HUES48 (cell line): ENCODE measurements at regions not wholly inside any gene's neighbourhood (a gene's known extent, or its start where the extent isn't known, plus 50 kb on each side); places are given as distances from the start of the nearest gene placed in this dataset.

Experiments
- H3K27ac ChIP-seq: one replicate; pipeline ENCODE4 v1.7.0; 2013; ENCODE audit warnings: low read depth, low read length, inconsistent platforms
- H3K27me3 ChIP-seq: 2 replicates; pipeline ENCODE4 v1.6.1; 2013; ENCODE audit warnings: mild to moderate bottlenecking, low read length; ENCODE audit not compliant: control insufficient read depth, insufficient read depth
- H3K36me3 ChIP-seq: 2 replicates; pipeline ENCODE4 v1.6.1; 2013; ENCODE audit warnings: low read length; ENCODE audit not compliant: control insufficient read depth, insufficient read depth
- H3K4me1 ChIP-seq: 2 replicates; pipeline ENCODE4 v1.6.1; 2013; ENCODE audit warnings: mild to moderate bottlenecking, low read length; ENCODE audit not compliant: control insufficient read depth, insufficient read depth
- H3K4me3 ChIP-seq: 2 replicates; pipeline ENCODE4 v1.5.1; 2013; ENCODE audit warnings: mild to moderate bottlenecking, low read depth, low read length
- H3K9ac ChIP-seq: 2 replicates; pipeline ENCODE4 v1.6.1; 2013; ENCODE audit warnings: mild to moderate bottlenecking, low read depth, low read length, moderate library complexity
- H3K9me3 ChIP-seq: 2 replicates; pipeline ENCODE4 v1.6.1; 2013; ENCODE audit warnings: low read length; ENCODE audit not compliant: control insufficient read depth, insufficient read depth

DNA sequence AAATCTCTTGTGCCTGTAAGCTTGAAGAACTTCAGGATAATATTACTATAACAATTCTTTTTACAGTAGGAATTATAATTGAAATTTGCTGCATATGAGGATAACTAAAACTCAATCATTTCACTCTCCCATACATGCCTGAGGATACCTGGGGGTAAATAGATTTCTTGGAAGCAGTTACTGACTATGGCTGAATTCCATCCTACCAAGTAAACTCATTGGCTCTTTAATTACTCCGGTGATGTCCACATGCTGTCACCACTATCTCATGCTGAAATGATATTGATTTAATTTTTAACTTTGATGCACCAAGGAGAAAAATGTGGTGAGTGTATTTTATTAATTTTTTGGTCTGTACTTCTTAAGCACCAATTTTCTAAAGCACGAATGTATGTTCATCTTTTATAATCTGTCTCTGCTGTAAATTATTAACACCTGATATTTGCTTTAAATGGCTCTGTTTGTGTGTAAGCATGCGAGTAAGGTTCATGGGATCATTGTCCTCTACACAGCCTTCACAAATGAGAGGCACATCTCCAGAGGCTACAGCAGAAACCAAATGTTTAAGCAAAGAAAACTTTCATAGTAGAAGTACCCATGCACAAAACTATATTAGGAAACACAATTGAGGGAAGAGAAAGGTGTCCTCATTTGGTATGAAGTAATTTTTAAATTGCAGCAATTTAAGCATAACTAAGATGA is 164.2 kb upstream of the POU3F2 start:
- H3K9me3 ChIP-seq = no peaks in the 10 kb centered on the region
- peaks cover 20% of the 10 kb centered on the region for H3K4me1 ChIP-seq
- no peak overlapping the region for H3K4me3 ChIP-seq
- H3K36me3 ChIP-seq = no peaks in the 10 kb centered on the region
- no peak overlapping the region for H3K27ac ChIP-seq
- no peaks in the 10 kb centered on the region for H3K27me3 ChIP-seq
- H3K9ac ChIP-seq = no peak overlapping the region

GRCh38 chr6:98672681-98673475 is 161.5 kb upstream of the POU3F2 start:
- Histone ChIP-seq H3K27ac (no peak overlapping the region), H3K4me3 (no peak overlapping the region), H3K9me3 (0 out of 2 replicates have a peak, but pooled peaks cover 5% of the 10 kb centered on the region), H3K9ac (no peak overlapping the region), H3K36me3 (no peaks in the 10 kb centered on the region), H3K27me3 (no peaks in the 10 kb centered on the region), H3K4me1 (peaks cover 23% of the 10 kb centered on the region)

- peaks cover 11% of the 10 kb centered on the region for H3K4me1 ChIP-seq
- 0 out of 2 replicates have a peak, but pooled peaks cover 5% of the 10 kb centered on the region for H3K9me3 ChIP-seq
These were observed 155.9 kb upstream of the POU3F2 start for GRCh38 chr6:98678481-98678880.

GRCh38 chr6:98686008-98686601 is 148.3 kb upstream of the POU3F2 start:
- no peaks in the 10 kb centered on the region for H3K9me3 ChIP-seq
- no peaks in the 10 kb centered on the region for H3K27me3 ChIP-seq

More at GRCh38 chr6:98678481-98678880, 155.9 kb upstream of the POU3F2 start:
- no peaks in the 10 kb centered on the region for H3K36me3 ChIP-seq
- H3K4me3 ChIP-seq = no peak overlapping the region
- H3K9ac ChIP-seq = no peak overlapping the region
- no peak overlapping the region for H3K27ac ChIP-seq
- no peaks in the 10 kb centered on the region for H3K27me3 ChIP-seq

GRCh38 chr6:98687752-98688151 is 146.6 kb upstream of the POU3F2 start:
- Histone ChIP-seq H3K4me1 (no peaks in the 10 kb centered on the region), H3K36me3 (no peaks in the 10 kb centered on the region), H3K9ac (no peak overlapping the region), H3K27me3 (no peaks in the 10 kb centered on the region), H3K4me3 (no peak overlapping the region), H3K9me3 (no peaks in the 10 kb centered on the region), H3K27ac (no peak overlapping the region)

More at GRCh38 chr6:98686008-98686601, 148.3 kb upstream of the POU3F2 start:
- no peak overlapping the region for H3K27ac ChIP-seq
- H3K36me3 ChIP-seq = no peaks in the 10 kb centered on the region
- H3K9ac ChIP-seq = no peak overlapping the region
- no peak overlapping the region for H3K4me3 ChIP-seq
- no peaks in the 10 kb centered on the region for H3K4me1 ChIP-seq

- Histone ChIP-seq H3K9ac (no peak overlapping the region), H3K9me3 (no peaks in the 10 kb centered on the region), H3K4me1 (no peaks in the 10 kb centered on the region), H3K4me3 (no peak overlapping the region), H3K27me3 (no peaks in the 10 kb centered on the region), H3K36me3 (no peaks in the 10 kb centered on the region), H3K27ac (no peak overlapping the region)
These were observed 139.1 kb upstream of the POU3F2 start for GRCh38 chr6:98695091-98695801.

GRCh38 chr6:98711380-98711779 is 123.0 kb upstream of the POU3F2 start:
- H3K27ac ChIP-seq = no peak overlapping the region
- no peak overlapping the region for H3K9ac ChIP-seq
- no peaks in the 10 kb centered on the region for H3K36me3 ChIP-seq
- no peak overlapping the region for H3K4me3 ChIP-seq
- no peaks in the 10 kb centered on the region for H3K9me3 ChIP-seq
- H3K27me3 ChIP-seq = no peaks in the 10 kb centered on the region
- peaks cover 15% of the 10 kb centered on the region for H3K4me1 ChIP-seq

GRCh38 chr6:98716341-98716740 is 118.0 kb upstream of the POU3F2 start:
- Histone ChIP-seq H3K27ac (peak overlapping the region; percentile 70), H3K9ac (no peak overlapping the region), H3K9me3 (no peaks in the 10 kb centered on the region), H3K27me3 (no peaks in the 10 kb centered on the region), H3K4me3 (no peak overlapping the region), H3K4me1 (peaks cover 30% of the 10 kb centered on the region), H3K36me3 (no peaks in the 10 kb centered on the region)

DNA sequence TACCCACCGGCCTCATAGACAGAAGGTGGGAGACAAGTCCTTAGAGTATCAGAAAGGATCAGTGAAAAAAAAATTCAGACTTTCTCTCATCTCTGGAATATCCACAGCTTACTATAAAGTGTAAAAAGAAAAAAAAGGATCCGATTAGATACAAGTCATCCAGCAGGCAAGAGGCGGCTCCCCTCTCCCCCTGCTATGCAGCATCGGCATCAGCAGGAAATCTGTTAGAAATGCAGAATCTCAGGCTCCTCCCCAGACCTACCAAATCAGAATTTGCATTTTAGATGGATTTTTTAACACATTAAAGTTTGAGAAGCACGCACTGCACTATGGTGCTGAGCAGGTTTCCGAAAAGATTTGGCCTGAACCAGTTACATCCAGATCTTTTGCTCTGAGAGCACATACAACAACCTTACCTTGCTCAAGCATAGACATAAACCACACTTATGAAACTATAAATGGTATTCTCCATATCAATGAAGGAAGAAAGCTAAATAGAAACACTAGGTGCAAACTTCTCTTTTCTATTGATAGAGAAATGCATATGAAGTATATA is 117.0 kb upstream of the POU3F2 start:
- Histone ChIP-seq H3K27me3 (no peaks in the 10 kb centered on the region), H3K27ac (peak overlapping the region; percentile 70), H3K4me3 (no peak overlapping the region), H3K9me3 (no peaks in the 10 kb centered on the region), H3K4me1 (peaks cover 30% of the 10 kb centered on the region), H3K36me3 (no peaks in the 10 kb centered on the region), H3K9ac (no peak overlapping the region)

DNA sequence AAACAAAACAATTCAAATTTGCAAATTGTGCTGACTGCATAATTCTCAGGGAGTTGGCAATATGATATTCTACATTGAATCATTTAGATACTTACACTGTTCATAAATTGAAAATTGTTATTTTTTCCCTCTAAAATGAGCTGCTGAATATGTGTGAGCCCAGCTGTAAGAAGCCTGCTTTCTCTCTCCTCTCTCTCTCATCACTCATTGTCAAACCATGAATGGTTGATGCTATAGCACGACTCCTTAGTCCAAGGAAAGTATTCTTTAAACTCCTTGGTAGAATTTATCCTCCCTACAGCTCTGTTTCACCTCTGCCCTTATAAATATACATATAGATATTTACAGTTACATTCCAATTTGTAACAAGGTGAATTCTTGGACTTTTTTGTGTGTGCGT is 116.4 kb upstream of the POU3F2 start:
- Histone ChIP-seq H3K4me1 (peaks cover 28% of the 10 kb centered on the region), H3K36me3 (no peaks in the 10 kb centered on the region), H3K9me3 (no peaks in the 10 kb centered on the region), H3K4me3 (no peak overlapping the region), H3K9ac (no peak overlapping the region), H3K27me3 (no peaks in the 10 kb centered on the region), H3K27ac (no peak overlapping the region)
